ENCODE measurements at regions not wholly inside any gene's neighbourhood (a gene's known extent, or its start where the extent isn't known, plus 50 kb on each side); places are given as distances from the start of the nearest gene placed in this dataset.
"Not testable (repeated sequence)": the region's sequence is repeated elsewhere in the genome, so short reads cannot be mapped to it uniquely, and the experiment has no call there.

GRCh38 chr20:19138758-19139157 lies 73.7 kb upstream of the SLC24A3 start:
- H3K79me2 ChIP-seq (ENCODE audit: insufficient read depth, low read length), result no peaks in the 10 kb centered on the region
- no TSS peak for BruUV-seq (replicated peaks)
- peaks cover 6 to 15% of the 10 kb centered on the region in 2 experiments; a peak in 2 of 4 replicates for H3K9me3 ChIP-seq (ENCODE audit: control insufficient read depth in 1 of 2, insufficient read depth in 1 of 2, low read depth in 1 of 2, low read length in 2 of 2)
- DNase-seq (ENCODE audit: low read depth, low spot score), result no peak
- H3K4me1 ChIP-seq (ENCODE audit: control insufficient read depth in 1 of 2, insufficient read depth in 2 of 2, low read length in 2 of 2), result no peaks in the 10 kb centered on the region
- intact Hi-C loops (cut with micrococcal nuclease), result no loop called here
- no peak for ATAC-seq
- H4K20me1 ChIP-seq (ENCODE audit: insufficient read depth), result no peaks in the 10 kb centered on the region
- H3K9me2 ChIP-seq (ENCODE audit: insufficient read depth), result no peaks in the 10 kb centered on the region
- H3K9ac ChIP-seq (ENCODE audit: low read length), result no peak overlapping the region
- TF ChIP-seq EGR1 (IDR thresholded peaks at IDR 0.05; ENCODE audit: low read depth) (no peak), SRF (IDR thresholded peaks at IDR 0.05; ENCODE audit: low read depth) (no peak), CEBPB (IDR thresholded peaks at IDR 0.05; ENCODE audit: low read depth) (no peak), YY1 (IDR thresholded peaks at IDR 0.05; ENCODE audit: extremely low read depth, insufficient replicate concordance, low read depth, low read length) (no peak), CTCF (IDR thresholded peaks at IDR 0.05 in 2 of 3, conservative IDR thresholded peaks at IDR 0.05 in 1 of 3; ENCODE audit: borderline replicate concordance in 1 of 3, insufficient read depth in 1 of 3, low read depth in 2 of 3, low read length in 2 of 3) (no peak), RAD21 (IDR thresholded peaks at IDR 0.05; ENCODE audit: low read depth) (no peak), SIN3A (IDR thresholded peaks at IDR 0.05; ENCODE audit: low read depth) (no peak), POLR2AphosphoS5 (IDR thresholded peaks at IDR 0.05; ENCODE audit: low read depth, low read length) (no peak), ZNF274 (IDR thresholded peaks at IDR 0.05; ENCODE audit: low read depth, low read length) (no peak), ELF1 (IDR thresholded peaks at IDR 0.05; ENCODE audit: borderline replicate concordance, low read depth) (no peak), ATF3 (IDR thresholded peaks at IDR 0.05) (no peak), CBX3 (IDR thresholded peaks at IDR 0.05; ENCODE audit: low read depth) (no peak), ZFX (IDR thresholded peaks at IDR 0.05) (no peak)
- no peak overlapping the region for H3K4me2 ChIP-seq (ENCODE audit: low read length)
- no peak overlapping the region for H3K4me3 ChIP-seq (replicated peaks in 1 of 2; ENCODE audit: low read depth in 1 of 2, low read length in 2 of 2)
- no peak overlapping the region for H3K27ac ChIP-seq (ENCODE audit: low read depth, low read length)
- H3K27me3 ChIP-seq (ENCODE audit: insufficient read depth, low read length), result no peaks in the 10 kb centered on the region
- RAD21 ChIA-PET (ENCODE audit: low non-redundant PET in 1 of 2, low total read pairs in 2 of 2, uncharacterized antibody in 2 of 2, unreplicated experiment in 2 of 2), result no interaction called here
- no peak overlapping the region for H2AFZ ChIP-seq (ENCODE audit: low read depth, low read length, poor library complexity, severe bottlenecking)
- CTCF ChIA-PET, result no interaction called here
- POLR2A ChIA-PET, result no interaction called here
- H3K36me3 ChIP-seq (ENCODE audit: control insufficient read depth in 1 of 2, insufficient read depth in 2 of 2, low read length in 2 of 2), result no peaks in the 10 kb centered on the region

GRCh38 chr20:19139584-19139983 lies 72.9 kb upstream of the SLC24A3 start:
- H3K27me3 ChIP-seq (ENCODE audit: insufficient read depth, low read length); CTCF ChIA-PET; H3K4me2 ChIP-seq (ENCODE audit: low read length); ATAC-seq; DNase-seq (ENCODE audit: low read depth, low spot score); BruUV-seq (replicated peaks); H4K20me1 ChIP-seq (ENCODE audit: insufficient read depth); H3K4me1 ChIP-seq (ENCODE audit: control insufficient read depth in 1 of 2, insufficient read depth in 2 of 2, low read length in 2 of 2); H3K79me2 ChIP-seq (ENCODE audit: insufficient read depth, low read length); H3K36me3 ChIP-seq (ENCODE audit: control insufficient read depth in 1 of 2, insufficient read depth in 2 of 2, low read length in 2 of 2); H3K27ac ChIP-seq (ENCODE audit: low read depth, low read length); intact Hi-C loops (cut with micrococcal nuclease); H3K9me2 ChIP-seq (ENCODE audit: insufficient read depth); RAD21 ChIA-PET (ENCODE audit: low non-redundant PET in 1 of 2, low total read pairs in 2 of 2, uncharacterized antibody in 2 of 2, unreplicated experiment in 2 of 2); H3K9ac ChIP-seq (ENCODE audit: low read length); H3K4me3 ChIP-seq (replicated peaks in 1 of 2; ENCODE audit: low read depth in 1 of 2, low read length in 2 of 2); H2AFZ ChIP-seq (ENCODE audit: low read depth, low read length, poor library complexity, severe bottlenecking); POLR2A ChIA-PET: not testable (repeated sequence)
- peaks cover 6 to 13% of the 10 kb centered on the region in 2 experiments; a peak in 2 of 4 replicates for H3K9me3 ChIP-seq (ENCODE audit: control insufficient read depth in 1 of 2, insufficient read depth in 1 of 2, low read depth in 1 of 2, low read length in 2 of 2)
